ENCODE measurements at regions not wholly inside any gene's neighbourhood (a gene's known extent, or its start where the extent isn't known, plus 50 kb on each side); places are given as distances from the start of the nearest gene placed in this dataset.

- no peak overlapping the region for H3K4me3 Mint-ChIP-seq
- peak overlapping the region; percentile 37 for H3K27ac Mint-ChIP-seq
- H3K27me3 Mint-ChIP-seq: no peaks in the 10 kb centered on the region
- H3K4me1 Mint-ChIP-seq: peaks cover 51% of the 10 kb centered on the region
- H3K9me3 Mint-ChIP-seq: no peaks in the 10 kb centered on the region
- no peaks in the 10 kb centered on the region for H3K36me3 Mint-ChIP-seq
Measured at GRCh38 chr5:159414021-159414420, 83.7 kb upstream of the IL12B start.

- H3K4me3 Mint-ChIP-seq: no peak overlapping the region
- no peaks in the 10 kb centered on the region for H3K9me3 Mint-ChIP-seq
- no peak overlapping the region for H3K27ac Mint-ChIP-seq
- no peaks in the 10 kb centered on the region for H3K36me3 Mint-ChIP-seq
- peaks cover 37% of the 10 kb centered on the region for H3K4me1 Mint-ChIP-seq
- no peaks in the 10 kb centered on the region for H3K27me3 Mint-ChIP-seq
Measured at GRCh38 chr5:159415301-159415937, 85.1 kb upstream of the IL12B start.

- H3K27me3 Mint-ChIP-seq: no peaks in the 10 kb centered on the region
- H3K4me3 Mint-ChIP-seq: no peak overlapping the region
- no peak overlapping the region for H3K27ac Mint-ChIP-seq
- H3K9me3 Mint-ChIP-seq: no peaks in the 10 kb centered on the region
- H3K36me3 Mint-ChIP-seq: no peaks in the 10 kb centered on the region
- peaks cover 27% of the 10 kb centered on the region for H3K4me1 Mint-ChIP-seq
Measured at GRCh38 chr5:159416438-159416837, 86.2 kb upstream of the IL12B start.

GRCh38 chr5:159417170-159417569 is 86.9 kb upstream of the IL12B start:
- no peaks in the 10 kb centered on the region for H3K36me3 Mint-ChIP-seq
- no peaks in the 10 kb centered on the region for H3K27me3 Mint-ChIP-seq
- H3K4me3 Mint-ChIP-seq: no peak overlapping the region
- peaks cover 20% of the 10 kb centered on the region for H3K4me1 Mint-ChIP-seq
- no peaks in the 10 kb centered on the region for H3K9me3 Mint-ChIP-seq
- no peak overlapping the region for H3K27ac Mint-ChIP-seq

- Mint-ChIP-seq H3K27ac (no peak overlapping the region), H3K4me3 (no peak overlapping the region), H3K4me1 (no peaks in the 10 kb centered on the region), H3K9me3 (no peaks in the 10 kb centered on the region), H3K27me3 (no peaks in the 10 kb centered on the region), H3K36me3 (no peaks in the 10 kb centered on the region)
Measured at GRCh38 chr5:159419576-159419975, 89.3 kb upstream of the IL12B start.

- Mint-ChIP-seq H3K4me1 (no peaks in the 10 kb centered on the region), H3K27me3 (no peaks in the 10 kb centered on the region), H3K4me3 (no peak overlapping the region), H3K9me3 (no peaks in the 10 kb centered on the region), H3K36me3 (no peaks in the 10 kb centered on the region), H3K27ac (no peak overlapping the region)
Measured at GRCh38 chr5:159420940-159421339, 90.7 kb upstream of the IL12B start.

GRCh38 chr5:159422361-159422760 is 92.1 kb upstream of the IL12B start:
- Mint-ChIP-seq H3K27ac (no peak overlapping the region), H3K36me3 (no peaks in the 10 kb centered on the region), H3K4me1 (peaks cover 12% of the 10 kb centered on the region), H3K9me3 (no peaks in the 10 kb centered on the region), H3K4me3 (no peak overlapping the region), H3K27me3 (no peaks in the 10 kb centered on the region)

- Mint-ChIP-seq H3K27me3 (no peaks in the 10 kb centered on the region), H3K27ac (no peak overlapping the region), H3K36me3 (no peaks in the 10 kb centered on the region), H3K4me3 (no peak overlapping the region), H3K9me3 (no peaks in the 10 kb centered on the region), H3K4me1 (peaks cover 16% of the 10 kb centered on the region)
Measured at GRCh38 chr5:159422910-159423309, 92.6 kb upstream of the IL12B start.

GRCh38 chr5:159424123-159424522 is 93.8 kb upstream of the IL12B start:
- Mint-ChIP-seq H3K4me3 (no peak overlapping the region), H3K27me3 (no peaks in the 10 kb centered on the region), H3K4me1 (peaks cover 23% of the 10 kb centered on the region), H3K27ac (no peak overlapping the region), H3K9me3 (no peaks in the 10 kb centered on the region), H3K36me3 (no peaks in the 10 kb centered on the region)

GRCh38 chr5:159426694-159427093 is 96.4 kb upstream of the IL12B start:
- Mint-ChIP-seq H3K4me1 (peaks cover 24% of the 10 kb centered on the region), H3K27ac (no peak overlapping the region), H3K36me3 (no peaks in the 10 kb centered on the region), H3K27me3 (no peaks in the 10 kb centered on the region), H3K4me3 (no peak overlapping the region), H3K9me3 (no peaks in the 10 kb centered on the region)

- H3K27me3 Mint-ChIP-seq: no peaks in the 10 kb centered on the region
- peaks cover 24% of the 10 kb centered on the region for H3K4me1 Mint-ChIP-seq
- no peak overlapping the region for H3K4me3 Mint-ChIP-seq
- no peak overlapping the region for H3K27ac Mint-ChIP-seq
- H3K36me3 Mint-ChIP-seq: no peaks in the 10 kb centered on the region
- no peaks in the 10 kb centered on the region for H3K9me3 Mint-ChIP-seq
Measured at GRCh38 chr5:159427180-159428012, 97.1 kb upstream of the IL12B start.

- Mint-ChIP-seq H3K27me3 (no peaks in the 10 kb centered on the region), H3K36me3 (no peaks in the 10 kb centered on the region), H3K4me1 (peaks cover 24% of the 10 kb centered on the region), H3K9me3 (no peaks in the 10 kb centered on the region), H3K27ac (no peak overlapping the region), H3K4me3 (no peak overlapping the region)
Measured at GRCh38 chr5:159430361-159431012, 100.2 kb upstream of the IL12B start.

- Mint-ChIP-seq H3K4me1 (no peaks in the 10 kb centered on the region), H3K27ac (no peak overlapping the region), H3K27me3 (no peaks in the 10 kb centered on the region), H3K4me3 (no peak overlapping the region), H3K36me3 (no peaks in the 10 kb centered on the region), H3K9me3 (no peaks in the 10 kb centered on the region)
Measured at GRCh38 chr5:159435855-159436254, 105.6 kb upstream of the IL12B start.

GRCh38 chr5:159438092-159438491 is 107.8 kb upstream of the IL12B start:
- no peak overlapping the region for H3K4me3 Mint-ChIP-seq
- no peaks in the 10 kb centered on the region for H3K4me1 Mint-ChIP-seq
- no peaks in the 10 kb centered on the region for H3K27me3 Mint-ChIP-seq
- no peaks in the 10 kb centered on the region for H3K9me3 Mint-ChIP-seq
- no peaks in the 10 kb centered on the region for H3K36me3 Mint-ChIP-seq
- H3K27ac Mint-ChIP-seq: no peak overlapping the region

GRCh38 chr5:159439002-159439401 is 108.7 kb upstream of the IL12B start:
- H3K27ac Mint-ChIP-seq: no peak overlapping the region
- H3K27me3 Mint-ChIP-seq: no peaks in the 10 kb centered on the region
- H3K9me3 Mint-ChIP-seq: no peaks in the 10 kb centered on the region
- H3K4me3 Mint-ChIP-seq: no peak overlapping the region
- no peaks in the 10 kb centered on the region for H3K4me1 Mint-ChIP-seq
- no peaks in the 10 kb centered on the region for H3K36me3 Mint-ChIP-seq

GRCh38 chr5:159440235-159440634 is 109.9 kb upstream of the IL12B start:
- H3K4me3 Mint-ChIP-seq: no peak overlapping the region
- no peaks in the 10 kb centered on the region for H3K4me1 Mint-ChIP-seq
- no peaks in the 10 kb centered on the region for H3K36me3 Mint-ChIP-seq
- H3K27me3 Mint-ChIP-seq: no peaks in the 10 kb centered on the region
- H3K27ac Mint-ChIP-seq: no peak overlapping the region
- H3K9me3 Mint-ChIP-seq: no peaks in the 10 kb centered on the region
